NT2/D1 (cell line): ENCODE measurements at regions not wholly inside any gene's neighbourhood (a gene's known extent, or its start where the extent isn't known, plus 50 kb on each side); places are given as distances from the start of the nearest gene placed in this dataset.

Experiments
- DNase-seq: peaks from one replicate; pipeline ENCODE4 v3.0.0-alpha.2; 2011; ENCODE audit warnings: low read depth, low spot score
- H3K27me3 ChIP-seq: 2 replicates; pipeline ENCODE4 v1.6.0; 2011; ENCODE audit warnings: mild to moderate bottlenecking; ENCODE audit not compliant: insufficient read length, insufficient read depth
- H3K36me3 ChIP-seq: 2 replicates; pipeline ENCODE4 v1.6.1; 2011; ENCODE audit warnings: mild to moderate bottlenecking, low read length, mixed read lengths; ENCODE audit not compliant: insufficient read depth, insufficient read length
- H3K4me1 ChIP-seq: 2 replicates; pipeline ENCODE4 v1.5.1; 2011; ENCODE audit not compliant: insufficient read depth, insufficient read length
- H3K4me3 ChIP-seq: 2 replicates; pipeline ENCODE4 v1.5.1; 2011; ENCODE audit warnings: low read depth; ENCODE audit not compliant: insufficient read length
- H3K9ac ChIP-seq: 2 replicates; pipeline ENCODE4 v1.6.0; 2011; ENCODE audit warnings: low read depth; ENCODE audit not compliant: insufficient read length
- H3K9me3 ChIP-seq: 2 replicates; pipeline ENCODE4 v1.5.1; 2011; ENCODE audit warnings: mild to moderate bottlenecking, low read length; ENCODE audit not compliant: insufficient read depth
- SUZ12 ChIP-seq: IDR thresholded peaks from 2 replicates; pipeline ENCODE4 v1.6.1; 2011; ENCODE audit not compliant: insufficient read length, insufficient read depth; ENCODE audit errors: extremely low read depth
- YY1 ChIP-seq: IDR thresholded peaks from 2 replicates; pipeline ENCODE4 v1.6.1; 2011; ENCODE audit not compliant: insufficient read length, insufficient read depth
- ZNF274 ChIP-seq: IDR thresholded peaks from 2 replicates; pipeline ENCODE4 v1.6.1; 2011; ENCODE audit warnings: mild to moderate bottlenecking, low read depth, low read length

GRCh38 chr1:82646888-82647287 is 846.2 kb downstream of the ADGRL2 start:
- H3K4me1 ChIP-seq: no peaks in the 10 kb centered on the region
- TF ChIP-seq YY1 (no peak), ZNF274 (no peak), SUZ12 (no peak)
- H3K36me3 ChIP-seq: no peaks in the 10 kb centered on the region
- H3K9me3 ChIP-seq: no peaks in the 10 kb centered on the region
- H3K4me3 ChIP-seq: no peak overlapping the region
- DNase-seq: no peak
- no peaks in the 10 kb centered on the region for H3K27me3 ChIP-seq
- no peak overlapping the region for H3K9ac ChIP-seq

DNA sequence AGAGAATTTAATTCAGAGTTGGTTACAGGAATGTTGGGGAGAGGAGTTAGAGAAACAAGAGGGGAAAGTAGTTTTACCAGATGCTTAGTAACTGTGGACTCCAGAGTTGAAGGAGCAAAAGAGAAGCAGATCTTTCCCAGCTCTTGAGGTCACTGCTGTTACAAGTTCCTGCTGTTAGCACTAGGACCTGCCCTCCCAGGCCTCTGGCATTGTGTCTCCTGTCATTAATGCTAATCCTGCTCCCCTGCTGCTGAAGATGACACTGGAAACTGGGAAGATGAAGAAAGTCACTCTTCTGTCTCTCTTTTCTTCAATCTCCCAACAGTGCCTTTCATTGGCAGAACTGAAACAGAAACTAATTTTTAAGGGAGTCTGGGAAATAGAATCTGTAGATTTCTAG is 845.6 kb downstream of the ADGRL2 start:
- Histone ChIP-seq H3K36me3 (no peaks in the 10 kb centered on the region), H3K4me1 (no peaks in the 10 kb centered on the region), H3K27me3 (no peaks in the 10 kb centered on the region), H3K9ac (no peak overlapping the region), H3K9me3 (no peaks in the 10 kb centered on the region), H3K4me3 (no peak overlapping the region)
- peak; percentile 39 for DNase-seq
- TF ChIP-seq SUZ12 (no peak), YY1 (no peak), ZNF274 (no peak)

GRCh38 chr1:82644186-82644915 is 843.6 kb downstream of the ADGRL2 start:
- Histone ChIP-seq H3K36me3 (no peaks in the 10 kb centered on the region), H3K9ac (no peak overlapping the region), H3K27me3 (no peaks in the 10 kb centered on the region), H3K4me1 (no peaks in the 10 kb centered on the region), H3K9me3 (no peaks in the 10 kb centered on the region), H3K4me3 (no peak overlapping the region)
- DNase-seq: no peak
- TF ChIP-seq YY1 (no peak), SUZ12 (no peak), ZNF274 (no peak)

DNA sequence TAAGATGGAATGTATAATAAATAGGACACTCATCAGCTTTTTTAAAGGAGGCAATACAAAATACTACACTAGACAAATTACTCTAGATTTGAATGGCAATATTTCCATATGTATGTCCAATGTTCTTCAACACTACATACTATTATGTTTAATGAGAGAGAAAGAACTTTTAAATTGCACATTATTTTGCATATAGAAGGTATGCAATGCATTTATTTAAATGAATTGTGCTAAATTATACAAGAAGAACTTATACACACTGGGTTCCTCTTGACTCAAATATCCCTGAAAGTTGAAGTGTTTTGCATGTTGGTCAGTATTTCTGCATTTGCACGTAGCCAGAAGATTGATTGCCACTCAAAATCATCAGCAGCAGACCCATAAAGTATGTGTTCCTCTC is 839.6 kb downstream of the ADGRL2 start:
- H3K36me3 ChIP-seq: no peaks in the 10 kb centered on the region
- TF ChIP-seq ZNF274 (no peak), YY1 (no peak), SUZ12 (no peak)
- H3K4me3 ChIP-seq: no peak overlapping the region
- DNase-seq: no peak
- H3K27me3 ChIP-seq: no peaks in the 10 kb centered on the region
- H3K9me3 ChIP-seq: no peaks in the 10 kb centered on the region
- H3K4me1 ChIP-seq: no peaks in the 10 kb centered on the region
- H3K9ac ChIP-seq: no peak overlapping the region

GRCh38 chr1:82634266-82634665 is 833.5 kb downstream of the ADGRL2 start:
- Histone ChIP-seq H3K4me1 (no peaks in the 10 kb centered on the region), H3K27me3 (no peaks in the 10 kb centered on the region), H3K9me3 (no peaks in the 10 kb centered on the region), H3K9ac (no peak overlapping the region), H3K36me3 (no peaks in the 10 kb centered on the region), H3K4me3 (no peak overlapping the region)
- no peak for DNase-seq
- TF ChIP-seq SUZ12 (no peak), ZNF274 (no peak), YY1 (no peak)

GRCh38 chr1:82632155-82632554 is 831.4 kb downstream of the ADGRL2 start:
- DNase-seq: no peak
- no peaks in the 10 kb centered on the region for H3K27me3 ChIP-seq
- TF ChIP-seq SUZ12 (no peak), YY1 (no peak), ZNF274 (no peak)
- no peaks in the 10 kb centered on the region for H3K4me1 ChIP-seq
- H3K9me3 ChIP-seq: no peaks in the 10 kb centered on the region
- H3K36me3 ChIP-seq: no peaks in the 10 kb centered on the region
- no peak overlapping the region for H3K9ac ChIP-seq
- no peak overlapping the region for H3K4me3 ChIP-seq

GRCh38 chr1:82628887-82629286 is 828.2 kb downstream of the ADGRL2 start:
- Histone ChIP-seq H3K4me3 (no peak overlapping the region), H3K4me1 (no peaks in the 10 kb centered on the region), H3K9ac (no peak overlapping the region), H3K9me3 (peaks cover 26% of the 10 kb centered on the region), H3K36me3 (no peaks in the 10 kb centered on the region), H3K27me3 (no peaks in the 10 kb centered on the region)
- no peak for DNase-seq
- TF ChIP-seq YY1 (no peak), SUZ12 (no peak), ZNF274 (no peak)

DNA sequence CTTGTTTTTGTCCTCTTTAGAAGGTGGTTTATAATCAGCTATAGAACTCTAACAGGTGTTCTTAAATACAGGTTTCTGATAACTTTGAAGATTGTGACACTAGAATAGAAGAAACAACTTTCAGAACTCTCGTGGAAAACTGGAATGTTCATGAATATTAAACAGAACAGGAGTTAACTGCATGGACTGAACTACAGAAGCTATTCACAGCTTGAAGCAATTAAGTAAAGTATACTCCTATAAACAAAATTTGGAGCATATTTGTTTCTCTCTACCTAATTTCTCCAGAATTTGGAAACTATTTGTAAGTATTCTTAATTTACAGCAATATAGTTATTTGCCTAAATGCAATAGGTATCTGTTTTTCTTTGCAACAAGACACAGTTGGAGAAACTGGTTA is 824.8 kb downstream of the ADGRL2 start:
- Histone ChIP-seq H3K4me3 (no peak overlapping the region), H3K27me3 (no peaks in the 10 kb centered on the region), H3K9ac (no peak overlapping the region), H3K4me1 (no peaks in the 10 kb centered on the region), H3K36me3 (no peaks in the 10 kb centered on the region), H3K9me3 (peaks cover 26% of the 10 kb centered on the region)
- TF ChIP-seq YY1: no peak
- TF ChIP-seq SUZ12: no peak
- no peak for TF ChIP-seq ZNF274
- no peak for DNase-seq
